Gastroesophageal sphincter (tissue), 4 donors: ENCODE measurements at regions not wholly inside any gene's neighbourhood (a gene's known extent, or its start where the extent isn't known, plus 50 kb on each side); places are given as distances from the start of the nearest gene placed in this dataset.
"Not testable (repeated sequence)": the region's sequence is repeated elsewhere in the genome, so short reads cannot be mapped to it uniquely, and the experiment has no call there.

Source experiments
- ATAC-seq: fragments of 150-250 bp; one replicate; pipeline ENCODE4 v1.9.1; 2016; ENCODE audit warnings: mild to moderate bottlenecking, moderate library complexity
- H3K27ac ChIP-seq, 4 donors: fragments of 200-600 bp; sonication (generic) in 3 of 4; 1 replicate in 3 of 4; 2 replicates in 1 of 4; pipeline ENCODE4 v1.5.1; 2016 to 2019
- H3K27me3 ChIP-seq: fragments of 200-600 bp; sonication (generic); one replicate; pipeline ENCODE4 v1.5.1; 2019
- H3K36me3 ChIP-seq, 2 donors: fragments of 200-600 bp; sonication (generic); one replicate each; pipeline ENCODE4 v1.5.1; 2019; ENCODE audit warnings: control low read depth in 1 of 2
- H3K4me1 ChIP-seq, 3 donors: fragments of 200-600 bp; sonication (generic); 1 replicate in 2 of 3; 2 replicates in 1 of 3; pipeline ENCODE4 v1.5.1; 2016 to 2019; ENCODE audit warnings: control low read depth in 2 of 3
- H3K4me3 ChIP-seq, 2 donors: fragments of 200-600 bp; sonication (generic); one replicate each; pipeline ENCODE4 v1.5.1; 2019; ENCODE audit warnings: mild to moderate bottlenecking in 1 of 2, moderate library complexity in 1 of 2
- H3K9me3 ChIP-seq, 3 donors: fragments of 200-600 bp; sonication (generic); one replicate each; pipeline ENCODE4 v1.5.1; 2017 to 2019; ENCODE audit warnings: control low read depth in 2 of 3
- WGBS, 2 donors: methylation state at CpG; one replicate each; pipeline ENCODE4 v1.1.5; 2018; ENCODE audit warnings: low coverage in 1 of 2; 5-methylcytosine and 5-hydroxymethylcytosine counted together

DNA sequence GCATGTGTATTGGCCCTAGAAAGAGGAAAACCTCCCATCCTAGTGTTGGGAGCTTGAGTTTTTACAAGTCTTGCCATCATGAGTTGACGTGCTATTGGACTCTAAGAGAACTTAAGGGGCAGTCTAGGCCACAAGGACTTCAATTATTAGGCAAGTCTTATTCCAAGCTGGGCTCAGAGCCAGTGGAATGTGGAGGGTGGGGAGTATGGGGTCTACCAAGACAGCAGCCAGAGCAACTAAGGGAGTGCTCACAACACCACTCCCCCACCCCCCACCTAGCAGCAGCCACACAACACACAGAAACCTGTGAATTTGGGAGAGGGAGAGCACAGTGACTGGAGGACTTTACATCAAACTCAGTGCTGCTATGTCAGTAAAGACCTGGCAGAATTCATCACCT is 1625.6 kb downstream of the SPATA31A7 start:
- WGBS, 2 donors: 14 to 38% methylated on average over 1 of the region's 1 CpG
- peaks cover 17% of the 10 kb centered on the region for H3K27me3 ChIP-seq
- ATAC-seq, H3K27ac ChIP-seq, H3K4me1 ChIP-seq, H3K4me3 ChIP-seq, H3K36me3 ChIP-seq: not testable (repeated sequence)
- H3K9me3 ChIP-seq: peaks cover 0 to 12% (median 2%) of the 10 kb centered on the region in 3 donors

DNA sequence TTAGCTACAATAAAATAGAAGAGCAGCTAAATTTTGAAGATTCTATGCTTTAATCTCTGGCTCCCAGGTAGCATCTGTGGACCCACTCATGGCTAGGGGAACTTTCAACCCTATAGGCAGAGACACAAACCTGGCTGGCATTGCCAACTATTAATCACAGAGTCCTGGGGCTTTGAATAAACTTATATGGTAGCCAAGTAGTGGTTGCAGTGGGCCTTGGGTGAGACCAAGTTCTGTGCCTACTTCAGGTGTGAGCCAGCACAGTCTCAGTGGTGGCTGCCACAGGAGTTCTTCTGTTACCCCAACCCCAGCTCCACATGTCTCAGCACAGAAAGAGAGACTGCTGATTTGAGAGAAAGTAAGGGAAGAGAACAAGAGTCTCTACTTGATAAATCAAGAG is 1626.5 kb downstream of the SPATA31A7 start:
- not testable (repeated sequence) for ATAC-seq, H3K36me3 ChIP-seq, H3K27ac ChIP-seq, H3K4me1 ChIP-seq, H3K4me3 ChIP-seq
- Histone ChIP-seq H3K27me3 (peaks cover 10% of the 10 kb centered on the region), H3K9me3 (peaks cover 0 to 12% (median 2%) of the 10 kb centered on the region in 3 donors)

DNA sequence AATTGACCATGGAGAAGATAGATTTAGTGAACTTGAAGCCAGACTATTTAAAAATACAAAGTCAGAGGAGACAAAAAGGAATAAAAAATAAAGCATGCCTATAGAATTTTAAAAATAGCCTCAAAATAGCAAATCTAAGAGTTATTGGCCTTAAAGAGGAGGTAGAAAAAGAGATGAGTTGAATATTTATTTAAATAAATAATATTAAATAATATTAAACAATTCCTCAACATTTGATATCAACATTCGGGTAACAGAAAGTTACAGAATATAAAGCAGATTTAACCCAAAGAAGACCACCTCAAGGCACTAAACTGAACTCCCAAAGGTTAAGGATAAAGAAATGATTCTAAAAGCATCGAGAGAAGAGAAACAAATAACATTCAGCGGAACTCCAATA is 1627.4 kb downstream of the SPATA31A7 start:
- H3K9me3 ChIP-seq: peaks cover 0 to 12% (median 2%) of the 10 kb centered on the region in 3 donors
- H3K4me3 ChIP-seq, H3K4me1 ChIP-seq, H3K36me3 ChIP-seq, H3K27ac ChIP-seq, ATAC-seq: not testable (repeated sequence)
- WGBS, 2 donors: 41 to 72% methylated on average over 1 to 2 of the region's 3 CpGs
- H3K27me3 ChIP-seq: peaks cover 10% of the 10 kb centered on the region

DNA sequence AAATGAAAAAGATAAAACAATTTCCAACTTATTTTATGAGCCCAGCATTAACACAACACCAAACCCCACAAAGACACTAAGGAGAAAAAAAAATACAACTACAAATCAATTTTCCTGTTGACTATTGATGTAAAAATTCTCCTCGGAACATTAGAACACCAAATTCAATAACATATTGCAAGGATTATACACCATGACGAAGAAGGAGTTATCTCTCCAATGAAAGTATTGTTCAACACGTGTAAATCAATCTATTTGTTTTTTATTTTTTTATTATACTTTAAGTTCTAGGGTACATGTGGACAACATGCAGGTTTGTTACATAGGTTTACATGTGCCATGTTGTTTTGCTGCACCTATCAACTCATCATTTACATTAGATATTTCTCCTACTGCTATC is 1632.3 kb downstream of the SPATA31A7 start:
- H3K27me3 ChIP-seq, H3K27ac ChIP-seq, H3K36me3 ChIP-seq, H3K4me1 ChIP-seq, ATAC-seq, H3K4me3 ChIP-seq: not testable (repeated sequence)
- peaks cover 0 to 15% (median 2%) of the 10 kb centered on the region in 3 donors for H3K9me3 ChIP-seq
- WGBS, 2 donors: 43 to 58% methylated on average over 3 of the region's 3 CpGs

DNA sequence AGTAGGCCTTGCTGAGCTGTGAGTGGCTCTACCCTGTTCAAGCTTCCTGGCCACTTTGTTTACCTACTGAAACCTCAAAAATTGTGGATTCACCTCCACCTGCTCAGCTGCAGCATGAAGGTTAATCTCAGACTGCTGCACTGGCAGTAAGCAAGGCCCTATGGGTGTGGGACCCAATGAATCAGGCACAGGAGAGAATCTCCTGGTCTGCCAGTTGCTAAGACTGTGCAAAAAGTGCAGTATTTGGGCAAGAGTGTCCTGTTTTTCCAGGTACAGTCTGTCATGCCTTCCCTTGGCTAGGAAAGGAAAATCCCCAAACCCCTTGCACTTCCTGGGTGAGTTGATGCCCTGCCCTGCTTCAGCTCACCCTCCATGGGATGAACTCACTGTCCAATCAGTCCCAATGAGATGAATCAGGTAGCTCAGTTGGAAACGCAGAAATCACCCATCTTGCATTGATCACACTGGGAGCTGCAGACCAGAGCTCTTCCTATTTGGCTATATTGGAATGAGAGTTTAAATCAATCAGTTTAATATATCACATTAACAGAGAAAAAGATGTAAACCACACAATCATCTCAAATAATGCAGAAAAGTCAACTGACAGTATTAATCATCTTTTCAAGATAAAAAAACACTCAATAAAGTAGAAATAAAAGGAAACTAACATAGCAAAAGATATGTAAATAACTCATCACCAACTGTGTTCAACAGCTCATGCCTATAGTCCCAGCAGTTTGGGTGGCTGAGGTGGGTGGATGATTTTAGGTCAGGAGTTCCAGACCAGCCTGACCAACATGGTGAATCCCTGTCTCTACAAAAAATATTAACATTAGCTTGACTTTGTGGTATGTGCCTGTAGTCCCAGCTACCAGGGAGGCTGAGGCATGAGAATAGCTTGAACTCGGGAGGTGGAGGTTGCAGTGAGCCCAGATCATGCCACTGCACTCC is 1638.4 kb downstream of the SPATA31A7 start:
- not testable (repeated sequence) for H3K4me1 ChIP-seq, H3K27ac ChIP-seq, H3K4me3 ChIP-seq, H3K9me3 ChIP-seq, H3K36me3 ChIP-seq
- peak; percentile 51 for ATAC-seq
- H3K27me3 ChIP-seq: peaks cover 24% of the 10 kb centered on the region
- 75 to 88% methylated on average over 1 of the region's 2 CpGs for WGBS, 2 donors

DNA sequence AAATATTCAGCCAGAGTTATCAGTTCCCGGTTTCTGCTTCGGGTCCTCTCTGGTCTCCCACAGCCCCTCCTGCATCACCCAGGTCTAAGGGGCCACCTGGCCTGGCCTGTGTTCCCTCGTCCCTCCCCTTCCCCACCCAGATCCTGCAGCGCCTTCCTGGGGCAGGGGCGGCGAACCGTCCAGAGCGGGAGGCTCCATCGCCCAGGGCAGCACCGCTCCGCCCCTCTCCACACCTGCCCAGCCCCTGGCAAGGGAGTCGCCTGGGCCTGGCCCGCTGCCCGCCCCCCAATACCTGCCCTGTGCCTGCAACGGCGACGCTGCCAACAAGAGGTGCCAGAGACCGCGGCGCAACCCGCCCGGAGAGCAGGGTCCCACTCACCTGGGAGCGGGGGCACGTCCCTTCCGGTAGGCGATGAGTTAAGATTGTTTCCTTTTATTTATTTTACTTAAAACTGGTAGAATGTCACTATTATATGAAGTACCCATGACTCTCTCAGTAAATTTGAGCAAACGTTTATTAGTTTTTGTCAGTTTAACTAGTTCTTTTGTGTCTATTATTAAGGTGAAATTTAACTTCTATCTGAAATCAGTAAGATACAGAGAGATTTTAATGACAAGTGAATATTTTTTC is 1641.1 kb downstream of the SPATA31A7 start:
- ATAC-seq, H3K4me3 ChIP-seq: not testable (repeated sequence)
- WGBS, 2 donors: 8 to 11% methylated on average over 1 to 5 of the region's 27 CpGs

DNA sequence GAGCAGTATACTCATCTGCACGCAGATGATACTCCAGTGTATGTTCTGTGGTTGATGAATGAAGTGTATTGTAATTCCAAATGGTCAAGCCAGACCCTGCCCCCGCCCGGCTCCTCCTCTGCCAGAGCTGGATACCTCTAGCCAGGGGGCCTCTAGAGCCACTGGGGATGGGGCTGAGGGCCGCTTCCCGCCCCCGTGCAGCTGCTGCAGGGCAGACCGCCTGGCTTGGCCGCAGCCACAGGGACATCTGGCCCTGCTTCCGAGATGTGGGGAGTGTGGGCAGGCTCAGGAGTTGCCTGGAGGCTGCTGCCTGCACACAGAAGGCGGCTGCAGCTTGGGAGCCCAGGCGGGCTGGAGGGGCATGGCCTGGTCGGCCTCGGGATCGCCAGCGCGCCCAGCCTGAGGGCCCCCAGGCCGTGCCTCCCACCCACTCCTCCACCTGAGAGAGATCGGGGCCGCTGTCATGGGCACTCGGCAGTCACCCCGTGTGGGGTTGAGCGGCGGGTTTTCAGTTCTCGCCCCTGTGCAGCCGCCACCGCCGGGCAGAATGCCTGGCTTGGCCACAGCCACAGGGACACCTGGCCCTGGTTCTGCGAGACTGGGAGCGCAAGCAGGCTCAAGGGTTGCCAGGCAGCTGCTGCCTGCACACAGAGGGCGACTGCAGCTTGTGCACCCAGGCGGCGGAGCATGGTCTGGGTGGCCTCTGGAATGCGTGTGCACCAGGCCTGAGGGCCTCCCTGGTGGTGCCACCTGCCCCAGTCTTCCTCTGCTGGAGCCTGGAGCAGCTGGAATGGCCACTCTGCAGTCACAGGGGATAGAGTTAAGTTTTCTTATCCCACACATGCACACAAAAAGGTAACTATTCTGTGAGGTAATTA is 1643.7 kb downstream of the SPATA31A7 start:
- H3K4me1 ChIP-seq: peaks cover 0 to 15% (median 6%) of the 10 kb centered on the region in 3 donors
- not testable (repeated sequence) for H3K36me3 ChIP-seq, H3K27ac ChIP-seq, H3K9me3 ChIP-seq, H3K4me3 ChIP-seq, ATAC-seq
- peaks cover 44% of the 10 kb centered on the region for H3K27me3 ChIP-seq
- 4 to 50% methylated on average over 1 to 4 of the region's 33 CpGs for WGBS, 2 donors

More for the DNA sequence above, 1641.1 kb downstream of the SPATA31A7 start:
- peaks cover 36% of the 10 kb centered on the region for H3K27me3 ChIP-seq
- not testable (repeated sequence) for H3K9me3 ChIP-seq, H3K36me3 ChIP-seq, H3K4me1 ChIP-seq, H3K27ac ChIP-seq

DNA sequence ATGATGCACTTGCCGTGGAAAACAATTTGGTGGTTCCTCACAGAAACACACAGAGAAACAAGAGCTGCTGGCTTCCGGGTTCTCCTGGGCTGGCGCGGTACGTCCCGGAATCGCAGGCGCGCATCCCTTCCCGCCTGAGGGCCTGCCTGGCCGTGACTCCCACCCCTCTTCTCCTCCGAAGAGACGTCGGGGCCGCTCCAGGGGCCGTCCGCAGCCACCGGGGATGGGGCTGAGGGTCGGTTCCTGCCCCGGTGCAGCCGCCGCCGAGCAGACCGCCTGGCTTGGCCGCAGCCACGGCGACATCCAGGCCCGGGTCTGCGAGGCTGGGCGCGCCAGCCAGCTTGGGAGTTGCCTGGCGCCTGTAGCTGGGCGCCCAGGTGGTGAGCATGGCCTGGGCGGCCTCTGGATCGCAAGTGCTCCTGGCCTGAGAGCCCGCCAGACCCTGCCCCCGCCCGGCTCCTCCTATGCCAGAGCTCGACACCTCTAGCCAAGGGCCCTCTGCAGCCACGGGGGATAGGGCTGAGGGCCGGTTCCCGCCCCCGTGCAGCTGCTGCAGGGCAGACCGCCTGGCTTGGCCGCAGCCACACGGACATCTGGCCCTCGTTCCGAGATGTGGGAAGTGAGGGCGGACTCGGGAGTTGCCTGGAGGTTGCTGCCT is 1647.5 kb downstream of the SPATA31A7 start:
- H3K36me3 ChIP-seq, H3K9me3 ChIP-seq, ATAC-seq: not testable (repeated sequence)
- 0 to 2% methylated on average over 2 to 11 of the region's 50 CpGs for WGBS, 2 donors
- H3K4me1 ChIP-seq: peaks cover 0 to 16% (median 6%) of the 10 kb centered on the region in 3 donors
- H3K27me3 ChIP-seq: peaks cover 36% of the 10 kb centered on the region
- peak overlapping the region in 1 of 4 donors; percentile 48 for H3K27ac ChIP-seq
- peak overlapping the region; percentile 18 to 50 for H3K4me3 ChIP-seq

DNA sequence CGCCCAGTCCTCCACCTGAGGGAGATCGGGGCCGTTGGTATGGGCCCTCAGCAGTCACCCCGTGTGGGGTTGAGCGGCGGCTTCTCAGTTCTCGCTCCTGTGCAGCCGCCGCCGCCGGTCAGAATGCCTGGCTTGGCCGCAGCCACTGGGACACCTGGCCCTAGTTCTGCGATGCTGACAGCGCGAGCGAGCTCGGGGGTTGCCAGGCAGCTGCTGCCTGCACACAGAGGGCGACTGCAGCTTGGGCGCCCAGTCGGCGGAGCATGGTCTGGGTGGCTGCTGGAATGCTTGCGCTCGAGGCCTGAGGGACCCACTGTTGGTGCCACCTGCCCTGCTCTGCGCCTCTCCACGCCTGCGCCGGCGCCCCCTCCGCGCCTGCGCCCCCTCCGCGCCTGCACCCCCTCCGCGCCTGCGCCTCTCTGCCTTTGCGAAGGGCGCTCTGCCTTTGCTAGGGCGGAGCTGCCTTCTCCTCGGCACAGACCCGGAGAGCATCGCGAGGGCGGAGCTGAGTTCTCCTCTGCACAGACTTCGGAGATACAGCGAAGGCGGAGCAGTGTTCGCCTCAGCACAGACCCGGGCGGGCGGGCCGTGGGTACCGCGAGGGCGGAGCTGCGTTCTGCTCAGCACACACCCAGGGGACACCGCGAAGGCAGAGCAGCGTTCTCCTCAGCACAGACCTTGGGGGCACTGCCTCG is 1648.3 kb downstream of the SPATA31A7 start:
- Histone ChIP-seq H3K4me1 (peaks cover 0 to 16% (median 6%) of the 10 kb centered on the region in 3 donors), H3K4me3 (peak overlapping the region; percentile 18 to 50), H3K27ac (peak overlapping the region in 1 of 4 donors; percentile 42), H3K27me3 (peaks cover 43% of the 10 kb centered on the region)
- H3K9me3 ChIP-seq, H3K36me3 ChIP-seq: not testable (repeated sequence)
- 0% methylated on average over 3 of the region's 60 CpGs; no CpG with 5 or more reads in 1 of the 2 donors for WGBS, 2 donors
- ATAC-seq: peak; percentile 96

DNA sequence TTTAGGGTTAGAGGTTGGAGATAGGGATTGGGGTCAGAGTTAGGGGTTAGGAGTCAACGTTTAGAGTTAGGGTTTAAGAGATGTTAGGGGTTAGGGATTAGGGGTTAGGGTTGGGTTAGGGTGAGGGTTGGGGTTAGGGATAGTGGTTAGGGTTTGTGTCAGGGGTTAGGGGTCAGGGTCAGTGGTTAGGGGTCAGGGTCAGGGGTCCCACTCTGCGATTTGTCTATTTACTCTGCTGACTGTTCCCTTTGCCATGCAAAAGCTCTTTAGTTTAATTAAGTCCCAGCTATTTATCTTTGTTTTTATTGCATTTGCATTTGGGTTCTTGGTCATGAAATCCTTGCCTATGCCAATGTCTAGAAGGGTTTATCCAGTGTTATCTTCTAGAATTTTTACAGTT is 1649.3 kb downstream of the SPATA31A7 start:
- Histone ChIP-seq H3K27me3 (peaks cover 41% of the 10 kb centered on the region), H3K9me3 (peaks cover 0 to 18% (median 1%) of the 10 kb centered on the region in 3 donors), H3K4me1 (peaks cover 0 to 16% (median 6%) of the 10 kb centered on the region in 3 donors)
- ATAC-seq, H3K4me3 ChIP-seq, H3K36me3 ChIP-seq, H3K27ac ChIP-seq: not testable (repeated sequence)
- WGBS, 2 donors: 18 to 30% methylated on average over 1 to 2 of the region's 2 CpGs

DNA sequence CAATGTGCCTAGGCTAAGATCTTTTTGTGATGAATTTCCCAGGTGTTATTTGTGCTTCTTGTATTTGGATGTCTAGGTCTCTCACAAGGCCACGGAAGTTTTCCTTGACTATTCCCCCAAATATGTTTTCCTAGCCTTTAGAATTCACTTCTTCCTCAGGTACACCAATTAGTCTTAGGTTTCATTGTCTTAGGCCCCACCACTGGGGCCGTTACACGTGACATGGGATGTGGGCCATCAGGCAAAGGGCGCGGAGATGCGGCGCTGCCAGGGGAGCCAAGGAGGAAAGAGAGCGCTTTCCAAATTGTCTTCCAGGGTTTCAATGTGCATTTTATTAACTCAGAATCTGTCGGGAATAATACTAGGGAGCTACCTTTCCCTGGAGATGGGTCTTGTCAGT is 1653.3 kb downstream of the SPATA31A7 start:
- H3K4me1 ChIP-seq, H3K36me3 ChIP-seq, H3K4me3 ChIP-seq, H3K27ac ChIP-seq: not testable (repeated sequence)
- ATAC-seq: peak; percentile 9
- Histone ChIP-seq H3K27me3 (peaks cover 31% of the 10 kb centered on the region), H3K9me3 (peaks cover 0 to 22% (median 1%) of the 10 kb centered on the region in 3 donors)
- 42 to 63% methylated on average over 3 to 9 of the region's 9 CpGs for WGBS, 2 donors
